Kidney glomerular epithelial cell (primary cell): ENCODE measurements at regions not wholly inside any gene's neighbourhood (a gene's known extent, or its start where the extent isn't known, plus 50 kb on each side); places are given as distances from the start of the nearest gene placed in this dataset.
"Not testable (repeated sequence)": the region's sequence is repeated elsewhere in the genome, so short reads cannot be mapped to it uniquely, and the experiment has no call there.

ENCODE experiments used
- DNase-seq: peaks from one replicate; lab custom pipeline; 2025; lab: John Stamatoyannopoulos, UW

GRCh38 chr16:5159537-5159936 is 61.9 kb upstream of the EEF2KMT start:
- not testable (repeated sequence) for DNase-seq

- no peak for DNase-seq
These were observed 60.9 kb upstream of the EEF2KMT start for GRCh38 chr16:5158494-5158893.

GRCh38 chr16:5156486-5156885 is 58.9 kb upstream of the EEF2KMT start:
- DNase-seq = not testable (repeated sequence)

- DNase-seq = not testable (repeated sequence)
These were observed 56.4 kb upstream of the EEF2KMT start for GRCh38 chr16:5154006-5154405.

- not testable (repeated sequence) for DNase-seq
These were observed 53.8 kb upstream of the EEF2KMT start for GRCh38 chr16:5151409-5151808.
